Neural cell (in vitro differentiated cells): ENCODE measurements at regions not wholly inside any gene's neighbourhood (a gene's known extent, or its start where the extent isn't known, plus 50 kb on each side); places are given as distances from the start of the nearest gene placed in this dataset.

Source experiments
- EP300 ChIP-seq: fragments of 450-650 bp; conservative IDR thresholded peaks from 2 replicates; pipeline ENCODE4 v1.6.1; 2014; ENCODE audit warnings: antibody characterized with exemption, mild to moderate bottlenecking, moderate library complexity; ENCODE audit not compliant: poor library complexity, severe bottlenecking
- EZH2 ChIP-seq: fragments of 200-600, 300-800 bp; shearing (Covaris generic), sonication (generic); IDR thresholded peaks from 2 replicates; pipeline ENCODE4 v1.6.1; 2014; ENCODE audit warnings: antibody characterized with exemption, low read length, borderline replicate concordance, mild to moderate bottlenecking; ENCODE audit not compliant: insufficient read depth, poor library complexity, severe bottlenecking
- MXI1 ChIP-seq: fragments of 450-650 bp; conservative IDR thresholded peaks from 2 replicates; pipeline ENCODE4 v1.6.1; 2014; ENCODE audit warnings: antibody characterized with exemption, mild to moderate bottlenecking; ENCODE audit not compliant: poor library complexity, severe bottlenecking
- POLR2AphosphoS5 ChIP-seq: IDR thresholded peaks from 2 replicates; pipeline ENCODE4 v1.6.1; 2012
- TF ChIP-seq, protein P1 (sequence below): fragments of 450-650 bp; IDR thresholded peaks from 2 replicates; pipeline ENCODE4 v1.5.1; 2014; ENCODE audit warnings: antibody characterized with exemption, mild to moderate bottlenecking, moderate library complexity; ENCODE audit not compliant: poor library complexity, severe bottlenecking

DNA sequence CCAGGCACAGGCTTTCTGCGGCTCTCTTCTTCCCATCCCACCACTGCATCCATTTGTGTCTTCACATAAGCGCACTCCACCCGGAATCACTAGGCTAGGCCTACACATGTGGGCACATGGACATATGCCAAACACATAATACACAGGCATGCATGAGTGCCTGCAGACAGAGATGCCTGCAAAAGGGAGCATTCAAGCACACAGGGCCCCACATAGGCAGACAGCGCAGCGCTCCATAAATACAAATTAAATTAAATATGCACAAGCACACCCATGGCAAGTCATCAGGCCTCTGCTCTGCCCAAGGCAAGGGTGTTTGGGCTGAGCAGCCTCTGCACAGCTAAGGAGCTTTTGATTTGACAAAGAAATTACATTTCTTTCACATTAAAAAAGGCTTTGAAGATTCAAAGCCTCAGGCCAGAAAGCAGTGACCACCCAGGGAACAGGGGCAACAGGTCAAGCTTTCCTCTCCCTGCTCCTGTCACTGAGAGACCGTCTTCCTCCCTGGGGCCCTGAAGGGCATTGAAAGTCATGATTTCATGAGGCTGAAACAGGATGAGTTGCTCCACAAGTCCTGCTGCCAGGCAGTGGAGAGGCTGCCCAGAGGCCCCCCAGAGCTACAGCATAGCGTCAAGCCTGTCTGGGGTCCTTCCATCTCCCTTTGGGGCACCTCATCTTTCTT is 134.2 kb upstream of the LRFN2 start:
- TF ChIP-seq EP300: no peak
- TF ChIP-seq EZH2: no peak
- TF ChIP-seq, protein P1, sequence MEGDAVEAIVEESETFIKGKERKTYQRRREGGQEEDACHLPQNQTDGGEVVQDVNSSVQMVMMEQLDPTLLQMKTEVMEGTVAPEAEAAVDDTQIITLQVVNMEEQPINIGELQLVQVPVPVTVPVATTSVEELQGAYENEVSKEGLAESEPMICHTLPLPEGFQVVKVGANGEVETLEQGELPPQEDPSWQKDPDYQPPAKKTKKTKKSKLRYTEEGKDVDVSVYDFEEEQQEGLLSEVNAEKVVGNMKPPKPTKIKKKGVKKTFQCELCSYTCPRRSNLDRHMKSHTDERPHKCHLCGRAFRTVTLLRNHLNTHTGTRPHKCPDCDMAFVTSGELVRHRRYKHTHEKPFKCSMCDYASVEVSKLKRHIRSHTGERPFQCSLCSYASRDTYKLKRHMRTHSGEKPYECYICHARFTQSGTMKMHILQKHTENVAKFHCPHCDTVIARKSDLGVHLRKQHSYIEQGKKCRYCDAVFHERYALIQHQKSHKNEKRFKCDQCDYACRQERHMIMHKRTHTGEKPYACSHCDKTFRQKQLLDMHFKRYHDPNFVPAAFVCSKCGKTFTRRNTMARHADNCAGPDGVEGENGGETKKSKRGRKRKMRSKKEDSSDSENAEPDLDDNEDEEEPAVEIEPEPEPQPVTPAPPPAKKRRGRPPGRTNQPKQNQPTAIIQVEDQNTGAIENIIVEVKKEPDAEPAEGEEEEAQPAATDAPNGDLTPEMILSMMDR: no peak
- no peak for TF ChIP-seq POLR2AphosphoS5
- no peak for TF ChIP-seq MXI1
